ENCODE measurements at regions not wholly inside any gene's neighbourhood (a gene's known extent, or its start where the extent isn't known, plus 50 kb on each side); places are given as distances from the start of the nearest gene placed in this dataset.

GRCh38 chr6:131377112-131377705 is 195.8 kb upstream of the ARG1 start:
- no peak for TF ChIP-seq CTCF (IDR thresholded peaks at IDR 0.05)
- H3K4me1 ChIP-seq: no peaks in the 10 kb centered on the region
- no peak for DNase-seq
- no peaks in the 10 kb centered on the region for H3K9me3 ChIP-seq
- H3K27ac ChIP-seq: no peak overlapping the region
- no peaks in the 10 kb centered on the region for H3K36me3 ChIP-seq
- ATAC-seq: no peak
- no peaks in the 10 kb centered on the region for H3K27me3 ChIP-seq
- H3K4me3 ChIP-seq: no peak overlapping the region
- intact Hi-C loops (cut with DNase I): no loop called here

DNA sequence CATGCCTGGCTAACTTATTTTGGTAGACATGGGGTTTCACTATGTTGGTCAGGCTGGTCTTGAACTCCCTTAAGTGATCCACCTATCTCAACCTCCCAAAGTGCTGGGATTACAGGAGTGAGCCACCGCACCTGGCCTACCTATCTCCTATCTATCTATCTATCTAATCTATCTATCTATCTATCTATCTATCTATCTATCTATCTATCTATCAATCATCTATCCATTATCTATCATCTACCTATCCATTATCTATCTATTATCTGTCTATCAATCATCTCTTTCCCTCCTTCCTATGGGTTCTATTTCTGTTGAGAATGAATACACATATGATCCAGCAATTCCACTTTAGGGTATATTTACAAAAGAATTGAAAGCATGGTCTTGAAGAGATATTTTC is 194.2 kb upstream of the ARG1 start:
- no peak for DNase-seq
- ATAC-seq: no peak
- no peak for TF ChIP-seq CTCF (IDR thresholded peaks at IDR 0.05)
- intact Hi-C loops (cut with DNase I): no loop called here
- Histone ChIP-seq H3K4me1 (no peaks in the 10 kb centered on the region), H3K27ac (no peak overlapping the region), H3K9me3 (no peaks in the 10 kb centered on the region), H3K27me3 (no peaks in the 10 kb centered on the region), H3K4me3 (no peak overlapping the region), H3K36me3 (no peaks in the 10 kb centered on the region)

DNA sequence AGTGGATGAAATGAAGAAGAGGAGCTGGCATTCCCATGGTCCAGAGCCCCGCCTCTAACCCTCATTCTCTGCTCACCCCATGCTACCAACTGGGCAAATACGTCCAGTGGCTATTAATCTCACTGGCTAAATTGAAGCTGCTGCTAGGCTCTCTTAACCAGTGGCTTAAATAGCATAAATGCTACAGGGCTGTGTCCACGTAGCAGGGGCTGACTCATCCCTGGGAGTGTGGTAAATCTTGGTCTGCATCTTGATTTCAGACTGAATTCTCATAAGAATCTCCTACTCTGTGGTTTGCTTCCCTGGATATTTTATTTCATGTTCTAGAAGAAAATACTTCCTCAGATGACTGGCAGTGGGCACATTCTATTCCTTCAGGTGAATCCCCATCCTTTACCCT is 193.1 kb upstream of the ARG1 start:
- no peak for DNase-seq
- H3K4me1 ChIP-seq: no peaks in the 10 kb centered on the region
- no peak overlapping the region for H3K4me3 ChIP-seq

GRCh38 chr6:131381052-131381708 is 191.8 kb upstream of the ARG1 start:
- no peaks in the 10 kb centered on the region for H3K27me3 ChIP-seq
- no peak for TF ChIP-seq CTCF (IDR thresholded peaks at IDR 0.05)
- H3K4me3 ChIP-seq: no peak overlapping the region
- DNase-seq: no peak
- intact Hi-C loops (cut with DNase I): no loop called here
- no peaks in the 10 kb centered on the region for H3K9me3 ChIP-seq
- no peaks in the 10 kb centered on the region for H3K36me3 ChIP-seq
- H3K4me1 ChIP-seq: no peaks in the 10 kb centered on the region
- no peak overlapping the region for H3K27ac ChIP-seq
- no peak for ATAC-seq

More for the DNA sequence above, 193.1 kb upstream of the ARG1 start:
- Histone ChIP-seq H3K36me3 (no peaks in the 10 kb centered on the region), H3K9me3 (no peaks in the 10 kb centered on the region), H3K27me3 (no peaks in the 10 kb centered on the region), H3K27ac (no peak overlapping the region)
- ATAC-seq: peak; percentile 38
- intact Hi-C loops (cut with DNase I): no loop called here
- TF ChIP-seq CTCF (IDR thresholded peaks at IDR 0.05): no peak

- Histone ChIP-seq H3K4me1 (no peaks in the 10 kb centered on the region), H3K9me3 (no peaks in the 10 kb centered on the region), H3K4me3 (no peak overlapping the region), H3K27me3 (no peaks in the 10 kb centered on the region), H3K27ac (no peak overlapping the region), H3K36me3 (no peaks in the 10 kb centered on the region)
- no peak for TF ChIP-seq CTCF (IDR thresholded peaks at IDR 0.05)
- intact Hi-C loops (cut with DNase I): no loop called here
- peak in 1 of 4 donors; percentile 25 for DNase-seq
- peak; percentile 31 for ATAC-seq
Measured at GRCh38 chr6:131381709-131382093, 191.3 kb upstream of the ARG1 start.
